Cardiac muscle cell (in vitro differentiated cells and primary cell): ENCODE measurements at regions not wholly inside any gene's neighbourhood (a gene's known extent, or its start where the extent isn't known, plus 50 kb on each side); places are given as distances from the start of the nearest gene placed in this dataset.

Experiments
- DNase-seq, 2 donors: peaks; one replicate each; pipeline versions ENCODE4 v3.0.0 to v3.0.0-alpha.2; 2010 to 2017; ENCODE audit warnings: low read depth in 1 of 2, low spot score in 1 of 2
- H3K27ac ChIP-seq: fragments of 200-600 bp; sonication (generic); 2 replicates; pipeline ENCODE4 v1.5.1; 2016
- H3K27me3 ChIP-seq: fragments of 200-600 bp; sonication (generic); 2 replicates; pipeline ENCODE4 v1.6.0; 2016; ENCODE audit warnings: control low read depth
- H3K36me3 ChIP-seq: fragments of 200-600 bp; sonication (generic); 2 replicates; pipeline ENCODE4 v1.5.1; 2016; ENCODE audit warnings: control low read depth
- H3K4me1 ChIP-seq: fragments of 200-600 bp; sonication (generic); 2 replicates; pipeline ENCODE4 v1.8.1; 2017; ENCODE audit warnings: low read depth, mild to moderate bottlenecking, mixed run types
- H3K4me3 ChIP-seq: fragments of 200-600 bp; sonication (generic); 2 replicates; pipeline ENCODE4 v1.5.1; 2016; ENCODE audit warnings: mild to moderate bottlenecking
- H3K9me3 ChIP-seq: fragments of 200-600 bp; sonication (generic); 2 replicates; pipeline ENCODE4 v1.5.1; 2017; ENCODE audit warnings: low read depth, mild to moderate bottlenecking, control low read depth
- CTCF ChIP-seq: IDR thresholded peaks from 2 replicates; pipeline ENCODE4 v1.5.1; 2012; ENCODE audit warnings: low read depth, mild to moderate bottlenecking, low read length

- no peak for DNase-seq
- Histone ChIP-seq H3K27ac (no peak overlapping the region), H3K36me3 (no peaks in the 10 kb centered on the region), H3K4me1 (no peaks in the 10 kb centered on the region), H3K27me3 (no peaks in the 10 kb centered on the region), H3K4me3 (no peak overlapping the region), H3K9me3 (no peaks in the 10 kb centered on the region)
- no peak for TF ChIP-seq CTCF
Measured at GRCh38 chr7:46322937-46323336, 401.9 kb upstream of the IGFBP3 start.

- Histone ChIP-seq H3K4me1 (no peaks in the 10 kb centered on the region), H3K9me3 (no peaks in the 10 kb centered on the region), H3K4me3 (no peak overlapping the region), H3K36me3 (no peaks in the 10 kb centered on the region), H3K27me3 (no peaks in the 10 kb centered on the region), H3K27ac (no peak overlapping the region)
- peak in 1 of 2 donors; percentile 79 for DNase-seq
- no peak for TF ChIP-seq CTCF
Measured at GRCh38 chr7:46321556-46322205, 400.6 kb upstream of the IGFBP3 start.

GRCh38 chr7:46320956-46321355 is 399.9 kb upstream of the IGFBP3 start:
- DNase-seq: peak in 1 of 2 donors; percentile 16
- no peak overlapping the region for H3K27ac ChIP-seq
- H3K27me3 ChIP-seq: no peaks in the 10 kb centered on the region
- no peak overlapping the region for H3K4me3 ChIP-seq
- H3K4me1 ChIP-seq: no peaks in the 10 kb centered on the region
- TF ChIP-seq CTCF: no peak
- no peaks in the 10 kb centered on the region for H3K36me3 ChIP-seq
- no peaks in the 10 kb centered on the region for H3K9me3 ChIP-seq

- Histone ChIP-seq H3K27ac (no peak overlapping the region), H3K9me3 (no peaks in the 10 kb centered on the region), H3K36me3 (no peaks in the 10 kb centered on the region), H3K4me1 (no peaks in the 10 kb centered on the region), H3K4me3 (no peak overlapping the region), H3K27me3 (no peaks in the 10 kb centered on the region)
- no peak for TF ChIP-seq CTCF
- peak in 1 of 2 donors; percentile 37 for DNase-seq
Measured at GRCh38 chr7:46319841-46320240, 398.8 kb upstream of the IGFBP3 start.

GRCh38 chr7:46318276-46318675 is 397.2 kb upstream of the IGFBP3 start:
- Histone ChIP-seq H3K9me3 (no peaks in the 10 kb centered on the region), H3K27me3 (no peaks in the 10 kb centered on the region), H3K4me1 (no peaks in the 10 kb centered on the region), H3K4me3 (no peak overlapping the region), H3K36me3 (no peaks in the 10 kb centered on the region), H3K27ac (no peak overlapping the region)
- DNase-seq: no peak
- no peak for TF ChIP-seq CTCF
